ENCODE measurements at regions not wholly inside any gene's neighbourhood (a gene's known extent, or its start where the extent isn't known, plus 50 kb on each side); places are given as distances from the start of the nearest gene placed in this dataset.

DNA sequence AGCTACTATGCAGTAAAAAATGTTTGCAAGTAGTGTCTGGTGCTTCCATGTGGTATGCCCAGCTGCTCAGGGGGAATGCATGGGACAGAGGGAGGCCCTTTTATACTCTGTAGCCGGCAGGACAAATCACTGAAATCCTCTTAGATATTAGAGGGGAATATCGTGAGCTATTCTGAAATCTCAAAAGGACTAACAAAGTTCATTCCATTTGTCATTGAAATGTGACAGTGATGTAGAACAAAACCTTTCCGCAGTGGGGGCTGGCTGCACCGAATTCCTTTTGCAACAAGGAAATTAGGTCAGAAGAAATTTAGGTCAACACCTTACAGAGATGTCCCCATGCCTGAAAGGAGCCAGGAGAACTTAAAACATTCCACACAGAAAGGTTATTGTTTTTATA, 72.4 kb upstream of the MEF2C start:
- DNase-seq (ENCODE audit: low spot score), result no peak

DNA sequence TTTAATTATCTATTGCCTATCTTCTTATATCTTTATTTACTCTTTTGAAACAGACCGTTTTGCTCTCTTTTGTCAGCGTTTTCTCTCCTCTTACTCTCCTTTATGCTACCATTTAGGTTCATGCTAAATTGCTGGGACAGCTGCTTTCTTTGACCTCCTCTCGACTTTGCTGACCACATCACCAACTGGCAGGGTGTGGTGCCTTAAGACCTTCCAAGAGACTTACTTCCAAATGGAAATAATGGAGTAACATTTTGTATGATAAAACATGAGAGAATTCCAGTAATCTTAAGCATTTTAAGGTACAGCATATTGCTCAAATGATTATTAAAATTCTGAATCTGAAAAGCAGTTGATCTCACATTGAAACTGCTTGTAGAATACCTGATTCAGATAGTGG, 71.5 kb upstream of the MEF2C start:
- no peak for DNase-seq (ENCODE audit: low spot score)

DNA sequence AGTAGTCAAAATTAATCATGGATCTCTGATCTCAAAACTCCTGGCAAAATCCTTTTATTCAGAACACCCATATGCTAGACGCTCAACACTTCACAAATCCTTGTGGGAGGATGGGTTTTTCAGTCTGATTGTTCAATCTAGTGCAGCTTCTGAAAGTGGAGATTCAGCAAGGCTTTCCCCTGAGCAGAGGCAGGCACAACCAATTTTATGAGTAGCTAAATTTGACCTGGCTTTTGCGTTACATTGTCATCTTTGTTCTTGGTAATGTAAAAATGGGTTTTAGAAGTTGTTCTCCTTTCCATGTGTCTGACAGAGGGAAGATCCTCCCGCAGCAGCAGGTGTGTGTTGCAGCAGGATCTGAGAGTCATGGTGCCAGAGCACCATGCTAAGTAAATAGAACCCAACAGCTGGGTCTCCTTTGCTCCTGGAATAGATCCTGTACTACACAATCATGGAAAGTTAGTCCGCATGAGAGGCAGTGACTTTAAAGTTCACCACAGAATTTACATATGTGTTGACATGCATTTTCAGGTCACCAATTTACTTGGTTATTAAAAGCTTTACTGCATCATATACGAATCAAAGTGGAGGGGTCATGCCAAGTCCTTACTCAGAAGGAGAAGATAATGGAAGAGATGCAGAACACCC, 70.1 kb upstream of the MEF2C start:
- no peak for DNase-seq (ENCODE audit: low spot score)

DNA sequence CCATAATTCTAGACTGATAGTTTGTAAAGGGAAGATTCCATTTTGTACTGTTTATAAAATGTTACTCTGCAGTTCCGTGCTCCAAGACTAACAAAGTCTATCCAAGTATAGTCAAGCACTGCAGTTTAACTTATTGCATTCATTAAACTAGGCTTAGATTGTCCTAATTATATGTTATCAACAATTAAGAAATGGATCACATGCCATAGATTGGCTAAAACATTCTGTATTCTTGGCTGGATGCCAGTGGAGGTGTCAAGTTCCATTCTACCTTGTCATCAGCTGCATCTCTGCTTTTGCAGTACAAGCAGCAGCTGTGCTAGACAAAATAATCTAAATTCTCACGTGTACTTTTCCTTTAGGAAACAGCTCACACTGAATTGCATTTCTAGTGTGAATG, 69.4 kb upstream of the MEF2C start:
- DNase-seq (ENCODE audit: low spot score), result peak; percentile 35

DNA sequence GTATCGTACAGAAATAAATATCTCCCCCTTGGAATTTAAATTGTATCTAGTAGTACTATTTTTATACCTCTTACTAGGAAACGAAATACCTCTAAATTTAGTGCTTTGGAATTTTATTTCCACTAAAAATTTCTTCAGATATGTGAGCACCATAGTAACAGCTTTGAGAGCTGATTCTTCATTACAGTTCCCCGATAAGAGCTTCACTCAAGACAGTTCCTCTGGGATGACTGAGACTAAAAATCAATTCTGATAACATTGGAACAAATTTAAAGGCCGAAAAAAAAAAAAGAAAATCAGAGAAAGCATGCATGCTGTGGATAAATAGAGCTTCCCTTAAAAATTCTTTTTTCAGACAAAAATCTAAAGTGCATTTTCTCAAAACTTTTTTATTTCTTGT, 68.5 kb upstream of the MEF2C start:
- no peak for DNase-seq (ENCODE audit: low spot score)

DNA sequence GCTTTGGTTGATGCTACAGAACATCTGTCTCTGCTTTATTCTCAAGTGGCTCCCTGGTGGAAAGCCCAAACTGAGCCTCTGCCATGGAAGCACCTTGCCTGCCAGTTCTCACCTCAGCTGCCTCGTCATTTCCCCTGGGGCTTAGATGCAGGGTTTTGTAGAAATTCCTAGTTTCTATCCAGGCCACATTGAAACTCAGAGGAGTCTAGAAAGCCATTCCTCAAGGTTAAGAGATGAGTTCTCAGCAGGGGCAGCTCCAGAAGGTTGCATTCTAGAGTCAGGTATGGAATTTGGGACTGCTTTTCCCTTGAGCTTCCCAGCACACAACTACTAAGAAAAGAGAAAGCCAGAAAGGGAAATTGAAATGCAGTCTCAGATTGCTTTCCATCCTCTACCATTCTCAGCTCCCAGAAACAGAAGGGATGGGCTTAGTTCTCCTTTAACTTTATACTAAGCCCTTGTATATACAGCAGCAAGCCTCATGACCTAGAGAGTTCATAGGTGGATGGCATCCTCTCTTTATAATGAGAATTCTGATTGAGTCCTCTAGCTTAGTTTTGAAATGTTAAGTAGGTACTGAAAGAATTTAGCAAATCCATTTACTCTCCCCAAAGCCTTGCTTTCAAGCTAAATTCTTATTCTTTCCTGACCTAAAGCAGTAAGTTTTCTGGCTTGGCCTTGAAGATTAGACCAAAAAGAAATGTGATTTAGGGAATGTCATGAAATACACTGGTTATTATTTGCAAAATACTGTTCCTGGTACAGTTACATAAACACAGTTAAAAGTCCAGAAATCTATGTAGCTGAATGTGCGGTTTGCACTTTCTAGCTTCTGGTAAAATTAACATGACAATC, 66.0 kb upstream of the MEF2C start:
- no peak for DNase-seq (ENCODE audit: low spot score)

DNA sequence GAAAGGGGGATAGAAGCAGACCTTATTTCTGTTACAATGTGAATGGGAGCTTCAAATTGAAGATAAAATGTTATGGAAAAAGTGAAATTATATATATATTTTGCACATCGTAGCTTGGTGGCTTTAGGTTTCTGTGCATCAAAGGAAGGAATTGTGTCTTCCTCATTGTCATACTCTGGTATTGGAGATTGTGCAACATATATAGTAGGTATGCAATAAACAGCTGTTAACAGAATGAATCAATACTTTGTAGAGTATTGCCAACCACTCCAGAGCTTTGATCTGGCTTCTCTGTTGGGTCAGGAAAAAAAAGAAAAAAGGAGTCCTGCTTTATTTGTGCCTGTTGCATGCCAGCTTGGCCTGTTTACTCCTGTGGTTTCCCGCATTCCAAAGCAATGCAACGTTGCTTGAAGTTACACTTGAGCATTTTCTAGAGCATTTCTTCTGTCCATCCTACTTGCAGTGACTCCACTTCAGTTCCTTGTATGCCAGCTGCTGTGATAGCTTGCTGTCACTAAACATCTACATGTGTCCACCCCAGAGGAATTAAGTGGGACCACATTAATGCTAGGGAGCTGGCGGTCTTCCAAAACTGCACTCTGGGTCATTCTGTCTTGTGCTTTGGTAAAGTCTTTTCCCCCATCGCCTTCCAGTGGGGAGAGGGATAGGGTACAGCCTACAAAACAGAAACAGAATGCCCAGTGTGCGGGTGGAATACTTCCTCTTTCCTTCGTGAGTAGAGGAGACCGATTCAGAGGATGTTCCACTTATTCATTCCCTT, 62.0 kb upstream of the MEF2C start:
- DNase-seq (ENCODE audit: low spot score), result peak; percentile 1

DNA sequence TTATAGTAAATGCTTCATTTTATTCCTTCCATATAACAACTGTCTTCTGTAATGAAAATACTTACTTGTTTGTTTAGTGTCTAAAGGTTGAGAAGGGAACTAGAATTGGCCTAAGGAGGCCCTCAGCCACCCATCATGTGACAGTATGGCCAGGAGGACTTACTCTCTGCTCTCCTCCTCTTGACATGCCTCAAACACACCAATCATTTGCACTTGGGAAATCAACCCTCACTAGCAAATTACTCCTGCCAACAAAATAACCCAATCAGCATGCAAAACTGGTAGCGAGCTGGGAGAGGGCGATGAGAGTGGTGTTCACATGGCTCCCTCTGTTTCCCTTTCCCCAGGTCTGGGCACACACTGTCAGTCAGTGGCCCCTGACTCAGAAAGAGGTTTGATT, 58.6 kb upstream of the MEF2C start:
- DNase-seq (ENCODE audit: low spot score), result no peak

DNA sequence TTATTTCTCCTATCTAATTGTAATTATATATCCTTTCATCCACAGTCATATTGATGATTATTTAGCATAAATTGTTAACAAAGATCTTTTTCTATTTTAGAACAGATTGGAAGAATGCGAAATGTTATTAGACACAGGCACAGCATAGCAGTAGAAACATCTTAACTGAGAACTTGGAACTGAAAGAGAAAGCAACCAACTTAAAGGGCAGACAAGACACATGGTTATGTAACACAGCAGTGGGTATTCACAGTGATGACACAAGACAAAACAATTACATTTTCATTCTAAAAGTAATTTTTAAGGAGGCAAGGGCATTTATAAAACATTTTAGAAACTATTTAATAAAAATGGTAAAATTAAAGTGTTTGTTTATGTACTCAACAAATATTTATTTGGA, 57.7 kb upstream of the MEF2C start:
- DNase-seq (ENCODE audit: low spot score), result no peak

DNA sequence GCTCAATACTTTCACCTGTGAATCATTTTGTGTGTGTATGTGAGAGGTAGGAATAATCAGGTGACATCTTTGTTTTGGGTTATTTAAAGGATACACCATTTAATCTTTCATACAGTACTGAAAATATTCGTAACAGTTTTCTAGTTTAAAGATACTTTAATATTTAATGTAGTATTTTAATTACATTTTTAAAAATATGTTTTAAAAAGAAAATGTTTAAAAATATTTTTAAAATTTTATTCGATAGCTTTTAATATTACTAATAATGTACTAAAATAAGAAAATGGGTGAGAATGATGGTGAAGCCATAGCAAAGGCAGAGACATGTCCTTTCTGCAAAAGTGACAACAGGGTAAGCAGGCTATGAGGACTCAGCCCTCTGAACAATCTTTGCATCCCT, 56.3 kb upstream of the MEF2C start:
- no peak for DNase-seq (ENCODE audit: low spot score)

DNA sequence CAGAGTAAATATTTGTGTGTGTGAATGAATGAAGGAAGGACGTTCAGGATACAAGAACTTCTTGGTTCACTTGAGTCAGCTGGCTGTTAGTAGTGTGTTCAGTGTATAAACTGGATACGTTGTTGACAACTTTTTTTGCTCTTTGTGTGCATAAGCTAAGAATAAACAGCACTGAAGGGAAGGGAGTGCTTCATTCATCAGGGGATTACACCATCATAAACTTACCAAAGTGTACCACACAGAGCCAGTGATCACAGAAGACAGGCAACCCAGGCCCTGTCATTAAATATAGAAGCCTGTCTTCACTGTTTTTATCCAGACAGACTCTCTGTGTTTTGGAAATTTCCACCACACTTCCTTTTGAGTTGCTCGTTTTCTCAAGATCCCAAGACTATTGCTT, 55.5 kb upstream of the MEF2C start:
- no peak for DNase-seq (ENCODE audit: low spot score)

DNA sequence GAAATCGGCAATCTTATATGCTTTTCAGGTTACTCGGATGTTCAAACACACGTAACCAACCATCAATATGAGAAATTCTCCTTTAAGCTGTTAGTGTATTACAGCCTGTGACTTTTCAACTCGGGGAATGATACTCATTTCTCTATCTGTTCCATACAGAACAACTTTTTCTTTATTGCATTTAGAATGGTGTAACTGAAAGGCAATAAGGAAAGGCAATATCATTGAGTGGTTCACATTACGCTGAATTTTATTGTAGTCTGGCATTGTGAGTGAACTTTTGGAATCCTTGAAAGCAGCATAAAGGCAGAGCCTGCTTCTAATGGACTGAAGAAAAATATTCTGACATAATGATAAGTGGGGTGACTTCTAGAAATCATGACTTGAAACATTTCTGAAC, 54.4 kb upstream of the MEF2C start:
- no peak for DNase-seq (ENCODE audit: low spot score)

DNA sequence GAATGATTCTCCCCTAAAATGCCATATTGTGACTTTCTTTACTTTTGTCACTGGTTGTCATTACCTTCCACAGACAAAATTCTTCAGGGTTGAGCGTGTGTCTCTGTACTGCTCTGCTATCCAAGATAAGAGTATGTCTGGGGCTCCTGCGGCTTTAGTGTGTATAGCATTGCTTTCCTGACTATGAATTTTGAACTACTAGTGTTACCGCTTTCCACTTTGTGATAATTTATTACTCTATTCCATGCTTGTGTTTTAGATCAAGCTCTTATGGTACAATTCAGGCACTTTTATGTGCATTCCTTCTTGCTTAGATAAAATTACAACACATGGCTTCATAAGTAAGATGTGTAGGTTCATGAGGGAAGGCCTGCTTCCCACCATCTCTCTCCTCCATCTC, 51.5 kb upstream of the MEF2C start:
- no peak for DNase-seq (ENCODE audit: low spot score)
